Activated CD4-positive, alpha-beta T cell treated with anti-CD3 and anti-CD28 coated beads for 4 hours (primary cell): ENCODE measurements at regions not wholly inside any gene's neighbourhood (a gene's known extent, or its start where the extent isn't known, plus 50 kb on each side); places are given as distances from the start of the nearest gene placed in this dataset.

Experiments
- DNase-seq, 2 donors: peaks; one replicate each; pipeline ENCODE4 v3.0.0-alpha.2; 2020

DNA sequence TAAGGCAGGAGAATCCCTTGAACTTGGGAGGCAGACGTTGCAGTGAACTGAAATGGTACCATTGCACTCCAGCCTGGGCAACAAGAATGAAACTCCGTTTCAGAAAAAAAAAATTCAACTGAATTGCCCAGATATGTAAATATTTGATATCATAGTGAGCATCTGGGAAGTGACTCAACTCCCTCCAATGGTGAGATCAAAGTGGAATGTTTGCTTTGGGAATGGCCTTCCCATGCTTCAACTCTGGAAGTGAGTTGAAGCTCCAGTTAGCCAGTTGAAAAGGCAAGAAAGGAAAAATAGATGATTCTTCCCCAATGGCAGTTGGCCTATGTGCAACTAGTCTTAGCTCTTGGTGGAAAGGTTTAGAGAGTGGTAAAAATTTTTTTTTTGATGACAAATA lies 131.6 kb upstream of the CMC1 start:
- DNase-seq, result no peak

- no peak for DNase-seq
Measured at GRCh38 chr3:28110869-28111268, 130.6 kb upstream of the CMC1 start.

DNA sequence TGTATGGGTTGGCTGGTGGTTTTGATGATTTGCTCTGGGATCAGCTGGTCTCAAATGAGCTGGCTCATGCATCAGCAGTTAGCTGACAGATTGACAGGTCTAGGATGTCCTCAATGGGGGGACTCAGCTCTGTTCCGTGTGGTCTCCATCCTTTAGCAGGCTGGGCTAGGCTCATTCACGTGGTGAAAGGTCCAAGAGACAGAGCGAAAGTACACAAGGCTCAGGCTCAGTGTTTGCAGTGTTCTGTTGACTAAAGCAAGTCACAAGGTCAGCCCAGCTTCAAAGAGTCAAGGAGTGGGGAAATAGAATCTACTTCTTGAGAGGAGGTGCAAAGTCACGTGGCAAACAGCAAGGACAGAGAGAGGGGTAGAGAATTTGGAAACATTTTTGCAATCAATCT lies 126.5 kb upstream of the CMC1 start:
- DNase-seq, result no peak

GRCh38 chr3:28115316-28115715 lies 126.1 kb upstream of the CMC1 start:
- DNase-seq, result no peak

GRCh38 chr3:28117598-28117997 lies 123.8 kb upstream of the CMC1 start:
- no peak for DNase-seq

GRCh38 chr3:28118087-28118486 lies 123.3 kb upstream of the CMC1 start:
- no peak for DNase-seq

DNA sequence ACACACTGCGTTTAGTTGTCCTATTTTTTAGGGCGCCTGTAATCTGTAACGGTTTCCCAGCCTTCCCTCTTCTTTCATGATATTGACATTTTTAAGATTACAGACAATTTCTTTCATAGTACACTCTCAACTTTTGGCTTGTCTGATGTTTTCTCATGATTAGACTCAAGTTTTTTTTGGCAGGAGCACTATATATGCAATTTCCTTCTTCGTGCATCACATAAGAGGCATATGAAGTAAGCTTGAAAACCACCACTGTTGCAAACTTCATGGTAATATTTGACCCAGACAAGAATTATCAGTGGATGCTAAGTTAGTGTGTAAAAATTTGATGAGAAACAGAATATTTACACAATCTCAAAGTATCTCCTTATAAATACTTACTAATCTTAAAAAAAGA lies 119.2 kb upstream of the CMC1 start:
- no peak for DNase-seq

- no peak for DNase-seq
Measured at GRCh38 chr3:28124882-28125281, 116.5 kb upstream of the CMC1 start.

GRCh38 chr3:28125342-28125741 lies 116.1 kb upstream of the CMC1 start:
- no peak for DNase-seq

DNA sequence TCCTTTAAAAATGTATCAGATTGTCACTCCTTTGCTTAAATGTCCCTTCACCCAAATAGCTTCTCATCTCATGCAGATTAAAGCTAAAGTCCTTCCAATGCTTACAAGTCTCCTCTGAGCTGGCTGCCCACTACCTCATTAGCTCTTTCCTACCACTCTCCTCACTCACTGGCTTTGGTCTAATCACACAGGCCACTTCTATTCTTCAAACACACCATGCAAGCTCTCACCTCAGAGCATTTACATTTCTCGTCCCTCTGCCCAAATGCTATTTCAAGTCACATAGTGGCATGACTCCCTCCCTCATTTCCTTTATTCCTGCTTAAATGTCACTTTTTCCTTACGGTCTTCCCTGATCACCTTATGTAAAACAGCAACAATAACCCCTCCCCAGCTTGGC lies 110.6 kb upstream of the CMC1 start:
- DNase-seq, result no peak

GRCh38 chr3:28132941-28133340 lies 108.5 kb upstream of the CMC1 start:
- DNase-seq, result no peak

DNA sequence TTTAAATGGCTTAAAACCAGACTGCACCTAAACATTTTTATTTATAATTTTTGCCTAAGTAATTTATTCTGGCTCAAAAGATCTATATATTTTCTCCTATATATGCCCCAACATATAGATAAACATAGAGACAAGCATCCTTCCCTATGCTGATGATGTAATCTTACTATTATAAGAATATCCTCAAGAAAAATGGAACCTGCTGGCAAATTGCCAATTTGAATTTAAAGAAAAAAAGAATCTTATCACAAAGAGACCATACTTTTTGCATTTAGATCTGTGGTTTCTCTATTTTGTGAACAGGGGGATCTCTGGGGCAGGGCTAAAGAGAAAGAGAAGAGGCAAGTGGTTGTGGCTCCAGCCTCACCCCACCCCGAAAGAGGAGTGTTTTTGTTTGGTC lies 107.2 kb upstream of the CMC1 start:
- no peak for DNase-seq

DNA sequence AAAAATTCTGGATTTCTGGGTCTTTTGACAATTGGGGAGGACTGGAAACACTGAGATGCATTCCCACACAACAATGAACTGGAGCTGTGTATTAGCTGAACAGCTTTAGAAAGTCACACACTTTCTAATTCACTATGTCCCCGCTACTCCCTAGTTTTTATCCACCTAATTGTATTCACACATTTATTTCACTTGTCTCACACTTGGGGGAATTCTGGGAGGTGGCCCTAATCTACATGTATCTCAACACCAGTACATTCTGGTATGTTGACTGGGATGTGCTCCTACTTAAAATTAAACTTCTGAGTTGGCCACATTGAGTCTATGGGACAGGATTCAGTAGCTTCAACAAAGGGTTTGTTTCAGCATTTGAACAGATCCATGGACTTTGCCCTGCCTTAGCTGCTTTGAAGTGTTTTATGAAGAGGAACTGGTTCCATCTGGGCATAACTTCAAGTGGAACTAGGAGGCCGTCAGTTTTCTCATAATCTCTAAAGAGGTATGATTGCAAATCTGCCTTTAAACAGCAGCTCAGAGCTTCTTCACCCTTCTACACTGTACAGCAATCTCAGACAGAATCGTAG lies 106.5 kb upstream of the CMC1 start:
- no peak for DNase-seq

GRCh38 chr3:28136607-28137216 lies 104.7 kb upstream of the CMC1 start:
- DNase-seq, result no peak

DNA sequence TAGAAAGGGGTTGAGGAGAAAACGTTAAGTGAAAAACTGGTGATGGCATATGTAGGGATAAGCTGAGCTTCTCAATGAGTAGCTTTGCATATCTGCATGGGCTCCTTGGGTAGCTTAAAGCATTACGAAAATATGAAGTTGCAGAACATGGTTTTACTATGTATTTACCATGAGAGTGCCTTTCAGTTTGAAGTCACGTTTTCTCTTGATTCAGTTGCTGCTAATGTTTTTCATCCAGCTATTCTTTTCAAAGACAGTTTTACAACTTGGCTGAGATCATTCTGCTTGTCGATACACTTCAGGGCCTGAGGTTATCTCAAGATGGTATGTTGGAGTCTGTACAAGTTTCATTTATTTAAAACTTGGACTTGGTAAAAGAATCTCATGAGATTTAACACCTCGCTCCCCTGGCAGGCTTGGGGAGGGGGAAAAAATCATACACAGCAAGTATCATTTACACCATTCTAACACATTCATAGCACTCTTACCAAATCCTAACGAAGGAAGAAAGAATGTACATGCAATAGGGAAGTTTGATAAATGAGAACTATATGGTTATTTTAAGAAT lies 103.3 kb upstream of the CMC1 start:
- DNase-seq, result no peak

- DNase-seq, result no peak
Measured at GRCh38 chr3:28139288-28139687, 102.1 kb upstream of the CMC1 start.

- DNase-seq, result no peak
Measured at GRCh38 chr3:28139967-28140634, 101.3 kb upstream of the CMC1 start.

GRCh38 chr3:28140664-28141063 lies 100.8 kb upstream of the CMC1 start:
- DNase-seq, result no peak

GRCh38 chr3:28149960-28150359 lies 91.5 kb upstream of the CMC1 start:
- no peak for DNase-seq

GRCh38 chr3:28150465-28151206 lies 90.8 kb upstream of the CMC1 start:
- no peak for DNase-seq

DNA sequence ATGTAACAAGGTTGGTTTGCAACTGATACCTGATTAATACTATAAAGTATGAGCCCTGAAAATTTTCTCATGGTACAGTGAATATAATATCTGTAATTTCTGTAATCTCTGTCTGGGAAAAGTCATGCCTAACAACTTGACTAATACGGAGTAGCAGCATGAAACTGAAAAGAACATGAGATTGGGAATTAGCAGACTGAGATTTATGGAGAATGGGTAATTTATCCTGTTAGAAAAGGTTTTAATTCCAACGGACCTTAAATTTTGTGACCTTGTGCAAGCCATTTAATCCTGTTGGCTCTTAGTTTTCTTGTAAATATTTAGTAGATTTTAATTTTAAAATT lies 90.2 kb upstream of the CMC1 start:
- no peak for DNase-seq

DNA sequence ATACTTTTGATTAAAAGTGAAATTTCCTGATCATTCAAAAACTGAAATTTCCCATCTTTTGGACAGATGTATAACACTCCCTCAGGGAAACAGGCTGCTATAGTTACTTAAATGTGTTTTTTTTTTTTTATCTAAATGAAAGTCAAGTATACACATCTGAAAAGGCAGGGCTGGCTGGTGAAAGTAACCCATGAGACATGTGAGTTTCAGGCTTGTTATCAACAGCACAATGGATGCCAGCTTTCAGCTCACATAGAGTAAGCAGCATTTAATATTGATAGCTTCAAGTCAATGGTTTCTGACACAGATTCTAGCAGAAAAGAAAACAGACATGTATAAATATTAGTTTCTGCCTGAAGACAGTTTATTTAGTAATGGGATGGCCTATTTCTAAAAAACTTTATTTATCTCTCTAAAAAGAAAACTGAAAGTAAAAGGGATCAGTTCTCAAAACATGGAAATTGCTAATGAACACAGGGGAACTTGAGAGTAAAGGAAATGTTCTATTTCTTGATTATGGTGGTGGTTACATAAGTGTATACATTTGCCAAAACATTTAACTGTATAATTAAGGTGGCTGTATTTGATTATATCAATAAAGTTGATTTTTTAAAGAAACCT lies 89.7 kb upstream of the CMC1 start:
- DNase-seq, result no peak

GRCh38 chr3:28155631-28156030 lies 85.8 kb upstream of the CMC1 start:
- no peak for DNase-seq
